Right lobe of liver (tissue), 6 donors: ENCODE measurements at regions not wholly inside any gene's neighbourhood (a gene's known extent, or its start where the extent isn't known, plus 50 kb on each side); places are given as distances from the start of the nearest gene placed in this dataset.

ENCODE experiments used
- ATAC-seq, 4 donors: fragments of 200-7000 bp; cut with Tn5 transposase; one replicate each; pipeline ENCODE4 v1.9.1; 2020; ENCODE audit warnings: mild to moderate bottlenecking in 4 of 4, moderate library complexity in 4 of 4
- DNase-seq, 3 donors: peaks; one replicate each; pipeline ENCODE4 v3.0.0-alpha.2; 2020
- H3K27ac ChIP-seq, 3 donors: fragments of 200-600 bp; one replicate each; pipeline ENCODE4 v1.8.0; 2022
- H3K27me3 ChIP-seq, 2 donors: fragments of 200-600 bp; one replicate each; pipeline ENCODE4 v1.8.0; 2022
- H3K36me3 ChIP-seq, 4 donors: fragments of 200-600 bp; sonication (generic) in 1 of 4; one replicate each; pipeline versions ENCODE4 v1.5.1 to v1.8.0; 2017 to 2022; ENCODE audit warnings: control low read depth in 1 of 4
- H3K4me1 ChIP-seq, 4 donors: fragments of 200-600 bp; sonication (generic) in 1 of 4; one replicate each; pipeline versions ENCODE4 v1.5.1 to v1.8.0; 2017 to 2022; ENCODE audit warnings: control low read depth in 1 of 4
- H3K4me3 ChIP-seq, 3 donors: fragments of 200-600 bp; one replicate each; pipeline ENCODE4 v1.8.0; 2022
- H3K9me3 ChIP-seq, 4 donors: fragments of 200-600 bp; sonication (generic) in 1 of 4; one replicate each; pipeline versions ENCODE4 v1.5.1 to v1.8.0; 2017 to 2022; ENCODE audit warnings: control low read depth in 1 of 4
- CTCF ChIP-seq, 4 donors: fragments of 200-600 bp in 3 of 4; fragments of 450-650 bp in 1 of 4; IDR thresholded peaks; one replicate each; pipeline versions ENCODE4 v1.5.1 to v1.8.0; 2016 to 2022; ENCODE audit warnings: antibody characterized with exemption in 4 of 4, mild to moderate bottlenecking in 2 of 4
- POLR2A ChIP-seq: fragments of 450-650 bp; IDR thresholded peaks from one replicate; pipeline ENCODE4 v1.6.1; 2017; ENCODE audit warnings: antibody characterized with exemption, mild to moderate bottlenecking
- WGBS: methylation state at CpG from one replicate; pipeline ENCODE4 v1.1.6; 2018; ENCODE audit warnings: low coverage, low lambda C conversion rate; ENCODE audit not compliant: insufficient coverage; ENCODE audit errors: missing lambda C conversion rate; 5-methylcytosine and 5-hydroxymethylcytosine counted together
- intact Hi-C, 2 donors: fragments of 100-400 bp; cut with DNase I; formaldehyde crosslinking; loops; one replicate each; pipeline versions ENCODE4 v1.11.2 to v1.14.1; 2022
- donor health status: DM: no; HTN: yes; CAD: no.
- donor health status: DM: no; HTN: no; CAD: no.
- donor health status: DM: no; HTN: no; CAD: no.
- donor health status: DM: no; HTN: yes; CAD: no.
- donor health status: DM: no; HTN: yes; CAD: no.

- TF ChIP-seq POLR2A = no peak
- no peak for TF ChIP-seq CTCF (IDR thresholded peaks at IDR 0.05)
- H3K4me3 ChIP-seq = no peak overlapping the region
- no peaks in the 10 kb centered on the region for H3K4me1 ChIP-seq
- H3K27me3 ChIP-seq = no peaks in the 10 kb centered on the region
- ATAC-seq (peak in 1 of 4 donors; percentile 15), DNase-seq (peak in 2 of 3 donors; percentile 7 to 40)
- intact Hi-C loops = no loop called here
- no peaks in the 10 kb centered on the region for H3K36me3 ChIP-seq
- H3K27ac ChIP-seq = no peak overlapping the region
- no peaks in the 10 kb centered on the region for H3K9me3 ChIP-seq
- WGBS = 36% methylated on average over 3 of the region's 5 CpGs
These were observed 70.4 kb upstream of the ACTRT2 start for GRCh38 chr1:2950926-2951305.

- intact Hi-C loops = no loop called here
- no peak for TF ChIP-seq CTCF (IDR thresholded peaks at IDR 0.05)
- TF ChIP-seq POLR2A = no peak
- Histone ChIP-seq H3K27me3 (no peaks in the 10 kb centered on the region), H3K27ac (no peak overlapping the region), H3K4me1 (no peaks in the 10 kb centered on the region), H3K4me3 (no peak overlapping the region), H3K36me3 (no peaks in the 10 kb centered on the region), H3K9me3 (no peaks in the 10 kb centered on the region)
- DNase-seq (peak in 2 of 3 donors; percentile 9 to 26), ATAC-seq (no peak)
- WGBS = 38% methylated on average over 7 of the region's 14 CpGs
These were observed 69.4 kb upstream of the ACTRT2 start for GRCh38 chr1:2951856-2952255.

- ATAC-seq = no peak
- no peak overlapping the region for H3K27ac ChIP-seq
- WGBS = 48% methylated on average over 4 of the region's 9 CpGs
- no peak for TF ChIP-seq CTCF (IDR thresholded peaks at IDR 0.05)
- TF ChIP-seq POLR2A = no peak
- peaks cover 0 to 2% (median 0%) of the 10 kb centered on the region in 4 donors for H3K9me3 ChIP-seq
- no peaks in the 10 kb centered on the region for H3K27me3 ChIP-seq
- no peak overlapping the region for H3K4me3 ChIP-seq
- H3K4me1 ChIP-seq = no peaks in the 10 kb centered on the region
- H3K36me3 ChIP-seq = no peaks in the 10 kb centered on the region
- peak in 2 of 3 donors; percentile 5 to 35 for DNase-seq
- intact Hi-C loops = no loop called here
These were observed 68.9 kb upstream of the ACTRT2 start for GRCh38 chr1:2952371-2952770.

GRCh38 chr1:2952992-2953391, 68.3 kb upstream of the ACTRT2 start:
- intact Hi-C loops = no loop called here
- DNase-seq (peak in 1 of 3 donors; percentile 3), ATAC-seq (no peak)
- WGBS = 55% methylated on average over 6 of the region's 7 CpGs
- TF ChIP-seq CTCF (IDR thresholded peaks at IDR 0.05) = no peak
- no peak for TF ChIP-seq POLR2A
- no peak overlapping the region for H3K27ac ChIP-seq
- H3K9me3 ChIP-seq = peaks cover 0 to 7% (median 0%) of the 10 kb centered on the region in 4 donors
- H3K27me3 ChIP-seq = no peaks in the 10 kb centered on the region
- no peaks in the 10 kb centered on the region for H3K36me3 ChIP-seq
- no peaks in the 10 kb centered on the region for H3K4me1 ChIP-seq
- no peak overlapping the region for H3K4me3 ChIP-seq

GRCh38 chr1:2953688-2954285, 67.5 kb upstream of the ACTRT2 start:
- TF ChIP-seq POLR2A = no peak
- no peak for TF ChIP-seq CTCF (IDR thresholded peaks at IDR 0.05)
- Histone ChIP-seq H3K9me3 (peaks cover 0 to 7% (median 0%) of the 10 kb centered on the region in 4 donors), H3K4me1 (no peaks in the 10 kb centered on the region), H3K27me3 (no peaks in the 10 kb centered on the region), H3K4me3 (no peak overlapping the region), H3K27ac (no peak overlapping the region), H3K36me3 (no peaks in the 10 kb centered on the region)
- intact Hi-C loops = no loop called here
- WGBS = 40% methylated on average over 1 of the region's 2 CpGs
- DNase-seq (no peak), ATAC-seq (no peak)
